Smooth muscle cell (in vitro differentiated cells): ENCODE measurements at regions not wholly inside any gene's neighbourhood (a gene's known extent, or its start where the extent isn't known, plus 50 kb on each side); places are given as distances from the start of the nearest gene placed in this dataset.

Experiments
- DNase-seq: peaks from one replicate; lab custom pipeline; 2025; ENCODE audit not compliant: unreplicated experiment; lab: John Stamatoyannopoulos, UW
- H2AFZ ChIP-seq: fragments of 200-600 bp; sonication (generic); 2 replicates; pipeline ENCODE4 v1.6.0; 2016; ENCODE audit warnings: antibody characterized with exemption, low read depth, mild to moderate bottlenecking
- H3F3A ChIP-seq: fragments of 200-600 bp; sonication (generic); 2 replicates; pipeline ENCODE4 v1.6.0; 2017; ENCODE audit warnings: antibody characterized with exemption, low read depth
- H3K27ac ChIP-seq: fragments of 200-600 bp; sonication (generic); 2 replicates; pipeline ENCODE4 v1.5.1; 2016; ENCODE audit warnings: low read depth, mild to moderate bottlenecking
- H3K27me3 ChIP-seq: fragments of 200-600 bp; sonication (generic); 2 replicates; pipeline ENCODE4 v1.6.1; 2016; ENCODE audit warnings: low read depth, mild to moderate bottlenecking
- H3K36me3 ChIP-seq: fragments of 200-600 bp; sonication (generic); 2 replicates; pipeline ENCODE4 v1.5.1; 2016; ENCODE audit warnings: low read depth
- H3K4me1 ChIP-seq: fragments of 200-600 bp; sonication (generic); 2 replicates; pipeline ENCODE4 v1.5.1; 2016; ENCODE audit warnings: low read depth
- H3K4me2 ChIP-seq: fragments of 200-600 bp; sonication (generic); 2 replicates; pipeline ENCODE4 v1.6.0; 2016; ENCODE audit warnings: mild to moderate bottlenecking
- H3K4me3 ChIP-seq: fragments of 200-600 bp; sonication (generic); 2 replicates; pipeline ENCODE4 v1.5.1; 2016; ENCODE audit warnings: mild to moderate bottlenecking
- H3K79me2 ChIP-seq: fragments of 200-600 bp; sonication (generic); 2 replicates; pipeline ENCODE4 v1.6.0; 2016; ENCODE audit warnings: low read depth, mild to moderate bottlenecking
- H3K9ac ChIP-seq: fragments of 200-600 bp; sonication (generic); 2 replicates; pipeline ENCODE4 v1.6.0; 2016; ENCODE audit warnings: low read depth
- H3K9me3 ChIP-seq: fragments of 200-600 bp; sonication (generic); replicated peaks from 2 replicates; pipeline ENCODE4 v1.5.1; 2016; ENCODE audit warnings: low read depth
- H4K20me1 ChIP-seq: fragments of 200-600 bp; sonication (generic); 2 replicates; pipeline ENCODE4 v1.6.0; 2016; ENCODE audit warnings: low read depth
- WGBS: methylation state at CpG from one replicate; pipeline ENCODE4 v1.1.7; 2016; ENCODE audit warnings: low lambda C conversion rate; 5-methylcytosine and 5-hydroxymethylcytosine counted together
- TF ChIP-seq, protein P1 (sequence below): fragments of 200-600 bp; sonication (generic); IDR thresholded peaks from 2 replicates; pipeline ENCODE4 v1.5.1; 2017; ENCODE audit warnings: borderline replicate concordance, mild to moderate bottlenecking, antibody characterized with exemption; ENCODE audit not compliant: insufficient read depth, poor library complexity, severe bottlenecking

DNA sequence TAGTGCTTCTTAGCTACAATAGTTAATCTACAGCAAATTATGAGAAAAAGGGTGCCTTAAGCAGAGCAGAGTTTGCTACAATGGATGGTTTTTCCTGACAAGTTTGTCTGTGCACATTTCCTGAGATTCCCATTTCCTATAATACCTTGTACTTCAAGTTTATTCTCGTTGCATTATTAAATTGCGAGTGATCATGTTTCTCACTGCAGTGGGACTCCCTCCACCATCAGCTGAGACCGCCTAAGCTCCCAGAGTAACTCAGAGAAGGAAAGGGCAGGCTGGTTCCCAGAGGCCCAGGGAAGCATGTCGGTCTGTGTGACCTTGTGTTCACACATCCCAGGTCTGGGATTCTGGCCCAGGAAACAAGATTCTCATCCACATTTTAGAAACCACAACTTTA, 162.1 kb downstream of the ARL4C start:
- Histone ChIP-seq H3K9me3 (no peaks in the 10 kb centered on the region), H3K4me1 (peaks cover 20% of the 10 kb centered on the region), H3K27me3 (no peaks in the 10 kb centered on the region), H3K79me2 (no peaks in the 10 kb centered on the region), H2AFZ (no peak overlapping the region), H3K4me3 (no peak overlapping the region), H4K20me1 (no peaks in the 10 kb centered on the region), H3K36me3 (no peaks in the 10 kb centered on the region), H3K4me2 (no peak overlapping the region), H3F3A (peaks cover 27% of the 10 kb centered on the region), H3K27ac (peak overlapping the region; percentile 88), H3K9ac (peak overlapping the region; percentile 72)
- TF ChIP-seq, protein P1, sequence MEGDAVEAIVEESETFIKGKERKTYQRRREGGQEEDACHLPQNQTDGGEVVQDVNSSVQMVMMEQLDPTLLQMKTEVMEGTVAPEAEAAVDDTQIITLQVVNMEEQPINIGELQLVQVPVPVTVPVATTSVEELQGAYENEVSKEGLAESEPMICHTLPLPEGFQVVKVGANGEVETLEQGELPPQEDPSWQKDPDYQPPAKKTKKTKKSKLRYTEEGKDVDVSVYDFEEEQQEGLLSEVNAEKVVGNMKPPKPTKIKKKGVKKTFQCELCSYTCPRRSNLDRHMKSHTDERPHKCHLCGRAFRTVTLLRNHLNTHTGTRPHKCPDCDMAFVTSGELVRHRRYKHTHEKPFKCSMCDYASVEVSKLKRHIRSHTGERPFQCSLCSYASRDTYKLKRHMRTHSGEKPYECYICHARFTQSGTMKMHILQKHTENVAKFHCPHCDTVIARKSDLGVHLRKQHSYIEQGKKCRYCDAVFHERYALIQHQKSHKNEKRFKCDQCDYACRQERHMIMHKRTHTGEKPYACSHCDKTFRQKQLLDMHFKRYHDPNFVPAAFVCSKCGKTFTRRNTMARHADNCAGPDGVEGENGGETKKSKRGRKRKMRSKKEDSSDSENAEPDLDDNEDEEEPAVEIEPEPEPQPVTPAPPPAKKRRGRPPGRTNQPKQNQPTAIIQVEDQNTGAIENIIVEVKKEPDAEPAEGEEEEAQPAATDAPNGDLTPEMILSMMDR, result no peak
- no peak for DNase-seq
- 74% methylated on average over 4 of the region's 4 CpGs for WGBS

DNA sequence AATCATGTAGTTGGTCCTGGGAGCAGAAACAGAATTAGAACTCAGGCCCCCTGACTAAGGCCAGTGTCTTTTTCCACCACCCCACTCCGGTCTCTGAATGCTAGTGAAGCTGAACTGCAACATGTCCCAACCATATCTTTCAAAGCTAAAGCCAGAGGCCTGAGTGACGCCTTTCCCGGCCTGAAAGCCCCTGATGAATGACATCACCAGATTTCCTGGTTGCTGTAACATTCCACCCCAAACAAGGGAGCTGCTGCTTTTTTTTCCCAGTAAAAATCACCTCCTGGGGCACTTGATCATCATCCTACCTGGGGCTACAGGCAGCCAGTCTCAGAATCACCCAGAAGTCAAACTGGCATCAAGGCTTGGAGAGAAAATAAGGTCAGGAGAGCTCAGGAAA, 162.7 kb downstream of the ARL4C start:
- 4% methylated on average over 3 of the region's 3 CpGs for WGBS
- H3F3A ChIP-seq, result peaks cover 27% of the 10 kb centered on the region
- no peaks in the 10 kb centered on the region for H3K36me3 ChIP-seq
- no peak overlapping the region for H2AFZ ChIP-seq
- DNase-seq, result no peak
- no peak overlapping the region for H3K4me3 ChIP-seq
- H4K20me1 ChIP-seq, result no peaks in the 10 kb centered on the region
- peaks cover 20% of the 10 kb centered on the region for H3K4me1 ChIP-seq
- peak overlapping the region; percentile 14 for H3K4me2 ChIP-seq
- peak overlapping the region; percentile 72 for H3K9ac ChIP-seq
- no peaks in the 10 kb centered on the region for H3K79me2 ChIP-seq
- no peaks in the 10 kb centered on the region for H3K9me3 ChIP-seq
- TF ChIP-seq, protein P1, result no peak
- H3K27me3 ChIP-seq, result no peaks in the 10 kb centered on the region
- peak overlapping the region; percentile 88 for H3K27ac ChIP-seq

DNA sequence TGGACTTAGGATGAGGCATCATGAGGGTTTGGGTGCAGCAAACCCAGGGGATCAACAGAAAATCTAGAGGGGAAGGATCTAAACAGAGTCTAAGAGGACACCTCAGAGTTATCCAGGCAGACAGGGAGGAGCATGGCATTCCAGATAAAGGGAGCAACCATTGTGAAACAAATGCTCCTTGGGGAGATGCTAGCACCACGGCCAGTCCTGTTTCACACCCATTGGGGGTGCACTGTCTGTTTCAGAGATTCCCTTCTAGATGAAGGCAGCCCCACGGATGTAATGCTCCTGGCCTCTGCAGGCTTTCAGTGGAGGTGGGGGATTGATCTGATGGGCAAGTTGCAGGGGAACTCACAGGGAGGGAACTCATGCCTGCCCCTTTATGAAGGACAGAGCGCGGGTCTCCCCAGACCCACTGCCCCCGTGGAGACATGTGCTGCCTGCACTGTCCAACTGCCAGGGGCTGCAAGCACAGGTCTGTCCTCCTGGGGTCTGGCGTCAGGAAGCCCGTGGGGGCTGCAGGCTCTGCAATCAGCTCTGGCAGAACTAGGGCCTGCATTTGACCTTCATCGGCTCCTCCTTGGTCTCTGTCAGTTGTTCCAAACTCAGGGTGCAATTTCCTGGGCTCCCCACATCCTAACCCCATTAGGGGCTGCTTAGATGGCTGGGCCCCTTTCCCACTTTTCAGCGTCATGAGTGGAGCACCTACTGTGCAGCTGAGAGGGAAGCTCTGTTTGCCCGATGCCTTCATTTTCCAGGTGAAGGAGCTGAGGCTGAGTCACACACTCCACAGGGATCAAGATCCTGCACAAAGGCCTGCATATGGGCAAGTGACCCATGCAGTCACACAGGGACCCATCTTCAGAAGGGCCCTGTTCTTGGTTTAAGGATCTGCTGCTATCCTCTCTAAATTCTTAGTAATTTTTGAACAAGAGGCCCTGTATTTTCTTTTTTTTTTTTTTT, 163.4 kb downstream of the ARL4C start:
- 86% methylated on average over 10 of the region's 10 CpGs for WGBS

More for the DNA sequence above, 163.4 kb downstream of the ARL4C start:
- no peaks in the 10 kb centered on the region for H4K20me1 ChIP-seq
- no peaks in the 10 kb centered on the region for H3K27me3 ChIP-seq
- H3K27ac ChIP-seq, result peak overlapping the region; percentile 88
- no peaks in the 10 kb centered on the region for H3K79me2 ChIP-seq
- no peaks in the 10 kb centered on the region for H3K9me3 ChIP-seq
- peak overlapping the region; percentile 14 for H3K4me2 ChIP-seq
- no peak overlapping the region for H3K9ac ChIP-seq
- DNase-seq, result no peak
- TF ChIP-seq, protein P1, result no peak
- peaks cover 20% of the 10 kb centered on the region for H3K4me1 ChIP-seq
- no peak overlapping the region for H3K4me3 ChIP-seq
- H3F3A ChIP-seq, result peaks cover 27% of the 10 kb centered on the region
- no peaks in the 10 kb centered on the region for H3K36me3 ChIP-seq
- no peak overlapping the region for H2AFZ ChIP-seq
